Thyroid gland (tissue), 4 donors: ENCODE measurements at regions not wholly inside any gene's neighbourhood (a gene's known extent, or its start where the extent isn't known, plus 50 kb on each side); places are given as distances from the start of the nearest gene placed in this dataset.

ENCODE experiments used
- DNase-seq, 2 donors: peaks; one replicate each; pipeline ENCODE4 v3.0.0-alpha.2; 2019
- H3K27ac ChIP-seq, 3 donors: fragments of 200-600 bp; sonication (generic); 1 replicate in 2 of 3; 2 replicates in 1 of 3; pipeline ENCODE4 v1.5.1; 2016 to 2019; ENCODE audit warnings: mild to moderate bottlenecking in 1 of 3, moderate library complexity in 1 of 3
- H3K27me3 ChIP-seq: fragments of 200-600 bp; sonication (generic); one replicate; pipeline ENCODE4 v1.5.1; 2019
- H3K36me3 ChIP-seq, 2 donors: fragments of 200-600 bp; sonication (generic); one replicate each; pipeline ENCODE4 v1.5.1; 2016 to 2019
- H3K4me1 ChIP-seq, 2 donors: fragments of 200-600 bp; sonication (generic); one replicate each; pipeline ENCODE4 v1.5.1; 2017 to 2019
- H3K4me3 ChIP-seq, 3 donors: fragments of 200-600 bp; sonication (generic); replicated peaks in 1 of 3; 1 replicate in 2 of 3; 2 replicates in 1 of 3; pipeline ENCODE4 v1.5.1; 2016; ENCODE audit warnings: mild to moderate bottlenecking in 1 of 3
- H3K9me3 ChIP-seq: fragments of 200-600 bp; sonication (generic); one replicate; pipeline ENCODE4 v1.5.1; 2017
- CTCF ChIP-seq, 6 experiments: fragments of 200-600 bp in 3 of 6; fragments of 450-650 bp in 3 of 6; sonication (generic) in 3 of 6; IDR thresholded peaks; one replicate each; pipeline ENCODE4 v1.5.1; 2016 to 2019; ENCODE audit warnings: antibody characterized with exemption in 6 of 6, mild to moderate bottlenecking in 2 of 6, inconsistent platforms in 1 of 6, moderate library complexity in 1 of 6
- POLR2A ChIP-seq, 2 donors: fragments of 450-650 bp; IDR thresholded peaks; one replicate each; pipeline ENCODE4 v1.6.1; 2017; ENCODE audit warnings: antibody characterized with exemption in 2 of 2, mild to moderate bottlenecking in 2 of 2, moderate library complexity in 1 of 2
- WGBS, 2 donors: methylation state at CpG; one replicate each; pipeline ENCODE4 v1.1.5; 2017; 5-methylcytosine and 5-hydroxymethylcytosine counted together
- intact Hi-C: fragments of 100-400 bp; cut with DNase I; formaldehyde crosslinking; loops from one replicate; pipeline ENCODE4 v1.15.1; 2023

- TF ChIP-seq CTCF (IDR thresholded peaks at IDR 0.05): no peak
- TF ChIP-seq POLR2A (IDR thresholded peaks at IDR 0.05): no peak
- WGBS, 2 donors: 81 to 83% methylated on average over 7 of the region's 7 CpGs
- no peak for DNase-seq
Observed at GRCh38 chr7:32178677-32179366, 108.6 kb upstream of the PDE1C start.

DNA sequence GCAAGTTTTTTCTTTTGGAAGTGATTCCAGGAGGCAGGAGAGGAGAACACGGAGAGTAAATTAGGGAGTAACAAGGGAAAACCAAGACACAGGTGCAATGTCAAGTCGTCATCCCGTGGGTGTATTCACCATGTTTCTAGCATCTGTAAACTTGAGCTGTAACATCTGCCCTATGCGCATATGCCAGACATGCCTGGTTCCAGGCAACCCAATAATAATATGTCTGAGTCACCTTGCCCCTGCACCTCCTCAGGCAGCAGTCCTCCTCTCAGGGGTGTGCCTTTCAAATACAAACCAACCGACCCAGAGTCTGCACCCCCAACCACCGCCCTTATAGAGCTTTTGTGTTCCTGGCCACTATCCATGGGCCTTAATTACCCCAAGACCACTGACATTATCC lies 107.0 kb upstream of the PDE1C start:
- Histone ChIP-seq H3K4me1 (no peaks in the 10 kb centered on the region), H3K36me3 (no peaks in the 10 kb centered on the region), H3K27me3 (no peaks in the 10 kb centered on the region), H3K9me3 (no peaks in the 10 kb centered on the region), H3K4me3 (no peak overlapping the region), H3K27ac (no peak overlapping the region)
- TF ChIP-seq POLR2A (IDR thresholded peaks at IDR 0.05) (no peak), CTCF (IDR thresholded peaks at IDR 0.05) (no peak)
- WGBS, 2 donors: 72 to 85% methylated on average over 6 of the region's 6 CpGs
- no peak for DNase-seq
- intact Hi-C loops: no loop called here

More at GRCh38 chr7:32178677-32179366, 108.6 kb upstream of the PDE1C start:
- no peak overlapping the region for H3K4me3 ChIP-seq
- H3K9me3 ChIP-seq: no peaks in the 10 kb centered on the region
- no peak overlapping the region for H3K27ac ChIP-seq
- no peaks in the 10 kb centered on the region for H3K36me3 ChIP-seq
- no peaks in the 10 kb centered on the region for H3K27me3 ChIP-seq
- intact Hi-C loops: no loop called here
- no peaks in the 10 kb centered on the region for H3K4me1 ChIP-seq

DNA sequence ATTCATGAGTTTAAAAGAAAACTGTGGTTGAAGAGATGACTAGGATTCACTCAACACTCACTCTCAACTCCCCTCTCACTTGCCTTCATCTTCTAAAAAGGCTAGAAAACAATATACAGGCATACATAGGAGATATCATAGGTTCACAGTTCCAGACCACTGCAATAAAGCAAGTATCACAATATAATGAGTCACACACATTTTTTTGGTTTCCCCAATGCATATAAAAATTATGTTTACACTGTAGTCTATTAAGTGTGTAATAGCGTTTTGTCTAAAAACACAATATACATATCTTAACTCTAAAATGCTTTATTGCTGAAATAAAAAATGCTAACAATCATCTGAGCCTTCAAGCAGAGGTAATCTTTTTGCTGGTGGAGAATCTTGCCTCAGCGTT lies 104.9 kb upstream of the PDE1C start:
- WGBS, 2 donors: 80 to 86% methylated on average over 2 of the region's 2 CpGs
- no peaks in the 10 kb centered on the region for H3K9me3 ChIP-seq
- DNase-seq: no peak

DNA sequence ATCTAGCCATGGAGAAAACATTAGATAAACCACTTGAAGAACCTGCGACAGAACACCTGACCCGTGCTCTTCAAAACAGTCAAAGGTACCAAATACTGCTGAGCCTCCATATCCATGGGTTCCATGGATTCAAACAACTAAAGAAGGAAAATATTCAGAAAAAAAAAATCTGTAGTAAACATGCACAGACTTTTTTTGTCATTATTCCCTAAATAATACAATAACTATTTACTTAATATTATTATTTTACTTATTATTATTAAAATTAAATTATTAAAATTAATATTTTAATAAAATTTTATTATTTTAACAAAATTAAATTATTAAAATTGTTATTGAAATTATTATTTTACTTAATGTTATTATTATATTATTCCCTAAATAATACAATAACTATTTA lies 101.0 kb upstream of the PDE1C start:
- no peak for DNase-seq
- no peaks in the 10 kb centered on the region for H3K9me3 ChIP-seq
- WGBS, 2 donors: 91 to 92% methylated on average over 2 of the region's 2 CpGs
- intact Hi-C loops: no loop called here
- H3K27me3 ChIP-seq: no peaks in the 10 kb centered on the region
- H3K4me1 ChIP-seq: no peaks in the 10 kb centered on the region
- no peaks in the 10 kb centered on the region for H3K36me3 ChIP-seq
- H3K4me3 ChIP-seq: no peak overlapping the region
- H3K27ac ChIP-seq: no peak overlapping the region
- TF ChIP-seq CTCF (IDR thresholded peaks at IDR 0.05): no peak
- no peak for TF ChIP-seq POLR2A (IDR thresholded peaks at IDR 0.05)

More for the DNA sequence above, 104.9 kb upstream of the PDE1C start:
- Histone ChIP-seq H3K27me3 (no peaks in the 10 kb centered on the region), H3K27ac (no peak overlapping the region), H3K36me3 (no peaks in the 10 kb centered on the region), H3K4me3 (no peak overlapping the region), H3K4me1 (no peaks in the 10 kb centered on the region)
- TF ChIP-seq CTCF (IDR thresholded peaks at IDR 0.05): no peak
- intact Hi-C loops: no loop called here

GRCh38 chr7:32170838-32171237 lies 100.6 kb upstream of the PDE1C start:
- Histone ChIP-seq H3K4me1 (no peaks in the 10 kb centered on the region), H3K27ac (no peak overlapping the region), H3K27me3 (no peaks in the 10 kb centered on the region), H3K36me3 (no peaks in the 10 kb centered on the region), H3K4me3 (no peak overlapping the region), H3K9me3 (no peaks in the 10 kb centered on the region)
- intact Hi-C loops: no loop called here
- DNase-seq: no peak
- TF ChIP-seq CTCF (IDR thresholded peaks at IDR 0.05): no peak
- TF ChIP-seq POLR2A (IDR thresholded peaks at IDR 0.05): no peak
- 71 to 84% methylated on average over 1 of the region's 1 CpG for WGBS, 2 donors
